Nephron (organoid): ENCODE measurements at regions not wholly inside any gene's neighbourhood (a gene's known extent, or its start where the extent isn't known, plus 50 kb on each side); places are given as distances from the start of the nearest gene placed in this dataset.

Experiments
- H3K27ac Mint-ChIP-seq, 3 experiments: 2 replicates each; pipeline ENCODE4 v1.8.0; 2020; ENCODE audit warnings: mixed read lengths in 3 of 3, mild to moderate bottlenecking in 2 of 3, moderate library complexity in 1 of 3
- H3K27me3 Mint-ChIP-seq: 2 replicates; pipeline ENCODE4 v1.8.0; 2021; ENCODE audit warnings: low read depth, mild to moderate bottlenecking, moderate library complexity, mixed read lengths
- H3K36me3 Mint-ChIP-seq: 2 replicates; pipeline ENCODE4 v1.8.0; 2020; ENCODE audit warnings: low read depth, mixed read lengths
- H3K4me1 Mint-ChIP-seq: 2 replicates; pipeline ENCODE4 v1.8.0; 2020; ENCODE audit warnings: mixed read lengths
- H3K4me3 Mint-ChIP-seq, 3 experiments: 2 replicates each; pipeline ENCODE4 v1.8.0; 2020; ENCODE audit warnings: mild to moderate bottlenecking in 3 of 3, mixed read lengths in 3 of 3, moderate library complexity in 2 of 3
- H3K9me3 Mint-ChIP-seq: 2 replicates; pipeline ENCODE4 v1.8.0; 2020; ENCODE audit warnings: mixed read lengths
- CTCF ChIP-seq, 3 experiments: fragments of 200-600 bp; sonication (generic); IDR thresholded peaks; one replicate each; pipeline ENCODE4 v1.5.0; 2021; ENCODE audit warnings: antibody characterized with exemption in 3 of 3; ENCODE audit not compliant: unreplicated experiment in 3 of 3

GRCh38 chr3:46146548-46146947, 61.6 kb downstream of the CCR1 start:
- H3K27ac Mint-ChIP-seq, result no peak overlapping the region
- H3K4me3 Mint-ChIP-seq, result no peak overlapping the region
- peaks cover 7% of the 10 kb centered on the region for H3K4me1 Mint-ChIP-seq
- H3K9me3 Mint-ChIP-seq, result peaks cover 6% of the 10 kb centered on the region
- no peak for TF ChIP-seq CTCF (IDR thresholded peaks at IDR 0.05; ENCODE audit: unreplicated experiment in 3 of 3)
- H3K27me3 Mint-ChIP-seq, result no peaks in the 10 kb centered on the region
- H3K36me3 Mint-ChIP-seq, result no peaks in the 10 kb centered on the region

- TF ChIP-seq CTCF (IDR thresholded peaks at IDR 0.05; ENCODE audit: unreplicated experiment in 3 of 3), result no peak
- Mint-ChIP-seq H3K4me1 (peaks cover 7% of the 10 kb centered on the region), H3K27ac (no peak overlapping the region), H3K9me3 (peaks cover 7% of the 10 kb centered on the region), H3K36me3 (no peaks in the 10 kb centered on the region), H3K27me3 (no peaks in the 10 kb centered on the region), H3K4me3 (no peak overlapping the region)
These were observed 62.1 kb downstream of the CCR1 start for GRCh38 chr3:46146021-46146420.

DNA sequence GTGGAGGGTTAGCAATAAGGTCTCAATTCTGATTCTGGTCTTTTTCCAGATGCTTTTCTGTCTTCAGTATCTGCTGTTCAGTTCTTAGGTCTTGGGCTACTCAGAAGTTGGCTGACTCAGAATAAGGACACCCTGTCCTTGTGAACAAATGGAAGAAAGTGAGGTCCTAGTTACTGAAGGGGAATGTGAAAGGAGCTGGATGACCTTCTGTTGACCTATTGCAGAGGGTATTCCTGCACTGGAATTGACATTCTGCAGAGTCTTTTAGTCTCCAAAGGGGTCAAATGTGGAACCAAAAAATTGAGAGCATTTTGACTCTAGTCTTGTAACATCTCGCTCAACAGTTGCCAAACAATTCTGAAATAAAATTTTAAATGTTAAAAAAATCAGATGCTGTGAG, 63.0 kb downstream of the CCR1 start:
- H3K36me3 Mint-ChIP-seq, result no peaks in the 10 kb centered on the region

DNA sequence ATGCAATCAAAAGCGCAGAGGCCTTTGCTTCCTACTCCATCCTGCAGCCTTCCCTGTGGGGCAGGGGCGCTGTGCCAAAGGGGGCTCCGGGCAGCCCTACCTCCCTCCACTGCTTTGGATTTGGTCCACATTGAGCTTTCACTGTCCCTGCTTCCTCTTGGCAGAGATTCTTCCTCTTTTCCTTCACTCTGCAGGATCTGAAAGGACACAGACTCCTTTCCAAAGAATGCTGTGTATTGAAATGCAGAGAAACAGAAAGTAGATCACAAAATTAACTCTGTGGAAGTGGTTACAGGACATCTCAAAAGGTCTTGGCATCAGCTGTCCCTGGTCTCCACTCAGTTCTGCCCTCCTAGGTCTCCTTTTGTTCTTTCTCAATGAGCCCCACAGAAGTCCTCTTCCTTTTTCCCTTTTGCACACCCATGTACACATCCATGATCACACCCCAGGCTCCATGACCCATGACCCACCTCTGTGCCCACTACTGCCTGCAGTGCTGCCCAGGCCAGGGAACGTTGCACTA, 64.1 kb downstream of the CCR1 start:
- Mint-ChIP-seq H3K4me3 (no peak overlapping the region), H3K9me3 (peaks cover 7% of the 10 kb centered on the region), H3K36me3 (no peaks in the 10 kb centered on the region), H3K27ac (peak overlapping the region in 1 of 3 experiments; percentile 15), H3K27me3 (no peaks in the 10 kb centered on the region), H3K4me1 (peaks cover 7% of the 10 kb centered on the region)
- no peak for TF ChIP-seq CTCF (IDR thresholded peaks at IDR 0.05; ENCODE audit: unreplicated experiment in 3 of 3)

More for the DNA sequence above, 63.0 kb downstream of the CCR1 start:
- TF ChIP-seq CTCF (IDR thresholded peaks at IDR 0.05; ENCODE audit: unreplicated experiment in 3 of 3), result no peak
- no peaks in the 10 kb centered on the region for H3K27me3 Mint-ChIP-seq
- no peak overlapping the region for H3K4me3 Mint-ChIP-seq
- peaks cover 7% of the 10 kb centered on the region for H3K4me1 Mint-ChIP-seq
- no peak overlapping the region for H3K27ac Mint-ChIP-seq
- peaks cover 7% of the 10 kb centered on the region for H3K9me3 Mint-ChIP-seq

- TF ChIP-seq CTCF (IDR thresholded peaks at IDR 0.05; ENCODE audit: unreplicated experiment in 3 of 3), result no peak
- Mint-ChIP-seq H3K27ac (no peak overlapping the region), H3K27me3 (no peaks in the 10 kb centered on the region), H3K4me1 (peaks cover 7% of the 10 kb centered on the region), H3K36me3 (no peaks in the 10 kb centered on the region), H3K9me3 (peaks cover 3% of the 10 kb centered on the region), H3K4me3 (no peak overlapping the region)
These were observed 66.3 kb downstream of the CCR1 start for GRCh38 chr3:46141813-46142212.

- H3K9me3 Mint-ChIP-seq, result peaks cover 3% of the 10 kb centered on the region
- no peaks in the 10 kb centered on the region for H3K36me3 Mint-ChIP-seq
- H3K4me3 Mint-ChIP-seq, result no peak overlapping the region
- no peak overlapping the region for H3K27ac Mint-ChIP-seq
- no peaks in the 10 kb centered on the region for H3K27me3 Mint-ChIP-seq
- no peak for TF ChIP-seq CTCF (IDR thresholded peaks at IDR 0.05; ENCODE audit: unreplicated experiment in 3 of 3)
- H3K4me1 Mint-ChIP-seq, result no peaks in the 10 kb centered on the region
These were observed 69.5 kb downstream of the CCR1 start for GRCh38 chr3:46138581-46138980.
